ENCODE measurements at regions not wholly inside any gene's neighbourhood (a gene's known extent, or its start where the extent isn't known, plus 50 kb on each side); places are given as distances from the start of the nearest gene placed in this dataset.

GRCh38 chr2:46841621-46842020 is 74.0 kb downstream of the MCFD2 start:
- no peak for TF ChIP-seq CTCF (IDR thresholded peaks at IDR 0.05; ENCODE audit: unreplicated experiment)
- H3K27me3 Mint-ChIP-seq (ENCODE audit: unreplicated experiment), result peaks cover 9% of the 10 kb centered on the region
- no peak for DNase-seq
- BruUV-seq (replicated peaks), result no TSS peak
- H3K27ac Mint-ChIP-seq (ENCODE audit: unreplicated experiment), result no peak overlapping the region
- H3K4me3 Mint-ChIP-seq (ENCODE audit: low read depth, unreplicated experiment), result no peak overlapping the region
- no peaks in the 10 kb centered on the region for H3K36me3 Mint-ChIP-seq (ENCODE audit: insufficient read depth, unreplicated experiment)
- intact Hi-C loops (cut with micrococcal nuclease; ENCODE audit: unreplicated experiment), result no loop called here
- H3K9me3 Mint-ChIP-seq (ENCODE audit: low read depth, unreplicated experiment), result no peaks in the 10 kb centered on the region
- CTCF ChIA-PET, result interaction anchor here (1.1 kb wide), 1 partner anchor 28 kb away, joined by 3 read pairs; no protein-coding TSS in a partner anchor
- peaks cover 11% of the 10 kb centered on the region for H3K4me1 Mint-ChIP-seq (ENCODE audit: low read depth, unreplicated experiment)

- H3K9me3 Mint-ChIP-seq (ENCODE audit: low read depth, unreplicated experiment), result no peaks in the 10 kb centered on the region
- no peaks in the 10 kb centered on the region for H3K27me3 Mint-ChIP-seq (ENCODE audit: unreplicated experiment)
- DNase-seq, result no peak
- H3K4me1 Mint-ChIP-seq (ENCODE audit: low read depth, unreplicated experiment), result no peaks in the 10 kb centered on the region
- no peak overlapping the region for H3K27ac Mint-ChIP-seq (ENCODE audit: unreplicated experiment)
- CTCF ChIA-PET, result no interaction called here
- BruUV-seq (replicated peaks), result no TSS peak
- intact Hi-C loops (cut with micrococcal nuclease; ENCODE audit: unreplicated experiment), result no loop called here
- no peak for TF ChIP-seq CTCF (IDR thresholded peaks at IDR 0.05; ENCODE audit: unreplicated experiment)
- H3K36me3 Mint-ChIP-seq (ENCODE audit: insufficient read depth, unreplicated experiment), result no peaks in the 10 kb centered on the region
- H3K4me3 Mint-ChIP-seq (ENCODE audit: low read depth, unreplicated experiment), result no peak overlapping the region
Observed at GRCh38 chr2:46839045-46839444, 76.6 kb downstream of the MCFD2 start.

GRCh38 chr2:46837704-46838103 is 77.9 kb downstream of the MCFD2 start:
- H3K4me1 Mint-ChIP-seq (ENCODE audit: low read depth, unreplicated experiment), result no peaks in the 10 kb centered on the region
- no peak for TF ChIP-seq CTCF (IDR thresholded peaks at IDR 0.05; ENCODE audit: unreplicated experiment)

GRCh38 chr2:46837112-46837454 is 78.5 kb downstream of the MCFD2 start:
- CTCF ChIA-PET, result interaction anchor here (0.5 kb wide), 1 partner anchor 815 kb away, joined by 3 read pairs; no protein-coding TSS in a partner anchor

More at GRCh38 chr2:46837704-46838103, 77.9 kb downstream of the MCFD2 start:
- CTCF ChIA-PET, result no interaction called here
- no peak overlapping the region for H3K27ac Mint-ChIP-seq (ENCODE audit: unreplicated experiment)
- no TSS peak for BruUV-seq (replicated peaks)
- intact Hi-C loops (cut with micrococcal nuclease; ENCODE audit: unreplicated experiment), result no loop called here
- H3K4me3 Mint-ChIP-seq (ENCODE audit: low read depth, unreplicated experiment), result no peak overlapping the region
- no peaks in the 10 kb centered on the region for H3K27me3 Mint-ChIP-seq (ENCODE audit: unreplicated experiment)
- no peaks in the 10 kb centered on the region for H3K36me3 Mint-ChIP-seq (ENCODE audit: insufficient read depth, unreplicated experiment)
- H3K9me3 Mint-ChIP-seq (ENCODE audit: low read depth, unreplicated experiment), result no peaks in the 10 kb centered on the region
- no peak for DNase-seq

More at GRCh38 chr2:46837112-46837454, 78.5 kb downstream of the MCFD2 start:
- no peak for DNase-seq
- Mint-ChIP-seq H3K4me1 (ENCODE audit: low read depth, unreplicated experiment) (no peaks in the 10 kb centered on the region), H3K4me3 (ENCODE audit: low read depth, unreplicated experiment) (no peak overlapping the region), H3K27me3 (ENCODE audit: unreplicated experiment) (no peaks in the 10 kb centered on the region), H3K27ac (ENCODE audit: unreplicated experiment) (no peak overlapping the region), H3K36me3 (ENCODE audit: insufficient read depth, unreplicated experiment) (no peaks in the 10 kb centered on the region), H3K9me3 (ENCODE audit: low read depth, unreplicated experiment) (no peaks in the 10 kb centered on the region)
- intact Hi-C loops (cut with micrococcal nuclease; ENCODE audit: unreplicated experiment), result no loop called here
- no peak for TF ChIP-seq CTCF (IDR thresholded peaks at IDR 0.05; ENCODE audit: unreplicated experiment)
- no TSS peak for BruUV-seq (replicated peaks)

All from Calu3 (cell line).